Fibroblast of lung (primary cell): ENCODE measurements at regions not wholly inside any gene's neighbourhood (a gene's known extent, or its start where the extent isn't known, plus 50 kb on each side); places are given as distances from the start of the nearest gene placed in this dataset.

Source experiments
- DNase-seq, 2 donors: peaks; one replicate each; pipeline versions ENCODE4 v3.0.0 to v3.0.0-alpha.2; 2010; ENCODE audit warnings: low read depth in 2 of 2
- H2AFZ ChIP-seq: 2 replicates; pipeline ENCODE4 v1.5.1; 2012; ENCODE audit warnings: low read length, control low read depth, inconsistent platforms
- H3K27ac ChIP-seq: 2 replicates; pipeline ENCODE4 v1.5.1; 2011; ENCODE audit warnings: low read length, control low read depth; ENCODE audit not compliant: insufficient read depth
- H3K27me3 ChIP-seq: 2 replicates; pipeline ENCODE4 v1.5.1; 2011; ENCODE audit warnings: mild to moderate bottlenecking, low read length; ENCODE audit not compliant: control insufficient read depth, insufficient read depth
- H3K36me3 ChIP-seq: 2 replicates; pipeline ENCODE4 v1.5.1; 2011; ENCODE audit warnings: low read length; ENCODE audit not compliant: control insufficient read depth, insufficient read depth
- H3K4me1 ChIP-seq: 2 replicates; pipeline ENCODE4 v1.5.1; 2011; ENCODE audit warnings: low read length; ENCODE audit not compliant: control insufficient read depth, insufficient read depth; ENCODE audit errors: extremely low read depth
- H3K4me2 ChIP-seq: 2 replicates; pipeline ENCODE4 v1.5.1; 2011; ENCODE audit warnings: low read length, control low read depth; ENCODE audit not compliant: insufficient read depth; ENCODE audit errors: extremely low read depth
- H3K4me3 ChIP-seq, 4 experiments: fragments of 200-600 bp in 1 of 4; sonication (generic) in 1 of 4; replicated peaks in 1 of 4; 2 replicates each; pipeline ENCODE4 v1.5.1; 2011 to 2016; ENCODE audit warnings: low read length in 4 of 4, low read depth in 3 of 4, mild to moderate bottlenecking in 3 of 4, control low read depth in 2 of 4, inconsistent platforms in 1 of 4, mixed read lengths in 1 of 4; ENCODE audit not compliant: insufficient read depth in 1 of 4; ENCODE audit errors: control extremely low read depth in 1 of 4
- H3K79me2 ChIP-seq: 2 replicates; pipeline ENCODE4 v1.5.1; 2012; ENCODE audit warnings: mild to moderate bottlenecking, low read length, inconsistent platforms; ENCODE audit not compliant: control insufficient read depth, insufficient read depth
- H3K9ac ChIP-seq: 2 replicates; pipeline ENCODE4 v1.5.1; 2011; ENCODE audit warnings: mild to moderate bottlenecking, low read length, control low read depth; ENCODE audit not compliant: insufficient read depth
- H3K9me3 ChIP-seq: 2 replicates; pipeline ENCODE4 v1.5.1; 2012; ENCODE audit warnings: low read depth, low read length; ENCODE audit not compliant: control insufficient read depth, insufficient read depth
- H4K20me1 ChIP-seq: 2 replicates; pipeline ENCODE4 v1.5.1; 2011; ENCODE audit warnings: low read length; ENCODE audit not compliant: control insufficient read depth, insufficient read depth; ENCODE audit errors: extremely low read depth
- CTCF ChIP-seq, 2 donors: IDR thresholded peaks in 1 of 2; conservative IDR thresholded peaks in 1 of 2; 1 replicate in 1 of 2; 2 replicates in 1 of 2; pipeline ENCODE4 v1.5.1; 2011 to 2012; ENCODE audit warnings: low read length in 2 of 2, control low read depth in 1 of 2, inconsistent platforms in 1 of 2, low read depth in 1 of 2, mild to moderate bottlenecking in 1 of 2
- EZH2 ChIP-seq: IDR thresholded peaks from 2 replicates; pipeline ENCODE4 v1.5.1; 2012; ENCODE audit warnings: low read length, control low read depth, mild to moderate bottlenecking; ENCODE audit errors: missing control alignments

- H3K79me2 ChIP-seq: no peaks in the 10 kb centered on the region
- no peaks in the 10 kb centered on the region for H3K27me3 ChIP-seq
- H3K4me1 ChIP-seq: peaks cover 2% of the 10 kb centered on the region
- no peak overlapping the region for H3K9ac ChIP-seq
- H3K36me3 ChIP-seq: no peaks in the 10 kb centered on the region
- H3K4me2 ChIP-seq: no peak overlapping the region
- H3K9me3 ChIP-seq: no peaks in the 10 kb centered on the region
- H4K20me1 ChIP-seq: no peaks in the 10 kb centered on the region
- peak in 1 of 2 donors; percentile 56 for DNase-seq
- no peak overlapping the region for H3K4me3 ChIP-seq
- H2AFZ ChIP-seq: no peak overlapping the region
- TF ChIP-seq EZH2 (no peak), CTCF (conservative IDR thresholded peaks at IDR 0.05 in 1 of 2, IDR thresholded peaks at IDR 0.05 in 1 of 2; ENCODE audit: low read depth in 1 of 2, low read length in 2 of 2) (no peak)
- no peak overlapping the region for H3K27ac ChIP-seq
Observed at GRCh38 chr6:137352859-137353258, 133.7 kb upstream of the IFNGR1 start.

GRCh38 chr6:137351890-137352289, 132.7 kb upstream of the IFNGR1 start:
- H3K4me3 ChIP-seq: no peak overlapping the region
- peak in 1 of 2 donors; percentile 95 for DNase-seq
- no peak overlapping the region for H3K4me2 ChIP-seq
- TF ChIP-seq CTCF (conservative IDR thresholded peaks at IDR 0.05 in 1 of 2, IDR thresholded peaks at IDR 0.05 in 1 of 2; ENCODE audit: low read depth in 1 of 2, low read length in 2 of 2) (no peak), EZH2 (no peak)
- peaks cover 2% of the 10 kb centered on the region for H3K4me1 ChIP-seq
- no peaks in the 10 kb centered on the region for H4K20me1 ChIP-seq
- H3K36me3 ChIP-seq: no peaks in the 10 kb centered on the region
- no peaks in the 10 kb centered on the region for H3K79me2 ChIP-seq
- H3K9me3 ChIP-seq: no peaks in the 10 kb centered on the region
- H2AFZ ChIP-seq: no peak overlapping the region
- no peak overlapping the region for H3K9ac ChIP-seq
- H3K27me3 ChIP-seq: no peaks in the 10 kb centered on the region
- H3K27ac ChIP-seq: no peak overlapping the region

GRCh38 chr6:137350857-137351256, 131.7 kb upstream of the IFNGR1 start:
- Histone ChIP-seq H4K20me1 (no peaks in the 10 kb centered on the region), H2AFZ (no peak overlapping the region), H3K79me2 (no peaks in the 10 kb centered on the region), H3K27me3 (no peaks in the 10 kb centered on the region), H3K36me3 (no peaks in the 10 kb centered on the region), H3K4me1 (peaks cover 2% of the 10 kb centered on the region), H3K4me3 (no peak overlapping the region), H3K9ac (no peak overlapping the region), H3K9me3 (no peaks in the 10 kb centered on the region), H3K4me2 (no peak overlapping the region), H3K27ac (no peak overlapping the region)
- TF ChIP-seq CTCF (conservative IDR thresholded peaks at IDR 0.05 in 1 of 2, IDR thresholded peaks at IDR 0.05 in 1 of 2; ENCODE audit: low read depth in 1 of 2, low read length in 2 of 2): no peak
- TF ChIP-seq EZH2: no peak
- DNase-seq: no peak
